GM12864 (cell line): ENCODE measurements at regions not wholly inside any gene's neighbourhood (a gene's known extent, or its start where the extent isn't known, plus 50 kb on each side); places are given as distances from the start of the nearest gene placed in this dataset.

Experiments
- DNase-seq: peaks from one replicate; pipeline ENCODE4 v3.0.0-alpha.2; 2011; ENCODE audit warnings: low read depth
- H3K4me3 ChIP-seq: 2 replicates; pipeline ENCODE4 v1.5.1; 2011; ENCODE audit warnings: mild to moderate bottlenecking, low read depth, low read length, control low read depth
- TF ChIP-seq, protein P1 (sequence below): IDR thresholded peaks from 2 replicates; pipeline ENCODE4 v1.5.1; 2011; ENCODE audit warnings: low read depth, mild to moderate bottlenecking, moderate library complexity, low read length, control low read depth, inconsistent platforms; ENCODE audit errors: missing control alignments

DNA sequence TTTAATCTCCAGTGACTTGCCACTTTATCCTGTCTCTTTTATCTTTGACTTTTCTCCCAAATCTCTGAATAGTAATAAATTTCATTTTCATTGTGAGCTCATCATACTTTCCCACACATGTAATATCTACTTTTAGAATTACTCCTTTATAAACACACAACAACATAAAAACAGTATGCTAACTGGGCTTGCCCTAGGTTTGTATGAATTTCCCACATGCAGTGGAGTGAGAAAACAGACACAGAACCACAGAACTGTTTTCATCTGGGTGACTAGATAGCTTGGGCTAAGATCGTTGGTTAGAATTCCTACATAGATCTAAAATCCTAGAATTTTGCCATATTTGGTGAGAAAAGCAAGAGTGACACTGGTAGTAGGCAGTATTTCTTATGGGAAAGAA, 409.5 kb downstream of the SPRY1 start:
- DNase-seq = no peak
- H3K4me3 ChIP-seq = no peak overlapping the region
- TF ChIP-seq, protein P1, sequence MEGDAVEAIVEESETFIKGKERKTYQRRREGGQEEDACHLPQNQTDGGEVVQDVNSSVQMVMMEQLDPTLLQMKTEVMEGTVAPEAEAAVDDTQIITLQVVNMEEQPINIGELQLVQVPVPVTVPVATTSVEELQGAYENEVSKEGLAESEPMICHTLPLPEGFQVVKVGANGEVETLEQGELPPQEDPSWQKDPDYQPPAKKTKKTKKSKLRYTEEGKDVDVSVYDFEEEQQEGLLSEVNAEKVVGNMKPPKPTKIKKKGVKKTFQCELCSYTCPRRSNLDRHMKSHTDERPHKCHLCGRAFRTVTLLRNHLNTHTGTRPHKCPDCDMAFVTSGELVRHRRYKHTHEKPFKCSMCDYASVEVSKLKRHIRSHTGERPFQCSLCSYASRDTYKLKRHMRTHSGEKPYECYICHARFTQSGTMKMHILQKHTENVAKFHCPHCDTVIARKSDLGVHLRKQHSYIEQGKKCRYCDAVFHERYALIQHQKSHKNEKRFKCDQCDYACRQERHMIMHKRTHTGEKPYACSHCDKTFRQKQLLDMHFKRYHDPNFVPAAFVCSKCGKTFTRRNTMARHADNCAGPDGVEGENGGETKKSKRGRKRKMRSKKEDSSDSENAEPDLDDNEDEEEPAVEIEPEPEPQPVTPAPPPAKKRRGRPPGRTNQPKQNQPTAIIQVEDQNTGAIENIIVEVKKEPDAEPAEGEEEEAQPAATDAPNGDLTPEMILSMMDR = no peak

DNA sequence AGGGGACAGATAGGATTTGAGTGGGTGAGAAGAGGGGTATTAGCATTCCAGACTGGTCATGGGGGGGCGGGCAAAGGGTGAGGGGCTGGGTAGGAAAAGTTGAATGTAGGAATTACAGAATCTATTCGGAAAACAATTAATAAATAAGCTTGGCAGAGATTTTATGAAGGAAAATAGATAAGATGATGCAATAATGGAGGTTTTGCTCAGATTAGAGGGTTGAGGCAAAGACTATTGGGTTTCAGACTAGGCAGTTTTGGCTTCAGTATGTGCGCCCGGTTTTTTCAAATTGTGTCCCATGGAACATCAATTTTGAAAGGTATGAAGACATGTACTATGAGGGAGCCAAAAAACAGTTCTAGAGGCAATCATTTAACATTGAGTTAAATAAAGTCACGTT, 410.6 kb downstream of the SPRY1 start:
- DNase-seq = no peak
- no peak overlapping the region for H3K4me3 ChIP-seq
- TF ChIP-seq, protein P1 = no peak

DNA sequence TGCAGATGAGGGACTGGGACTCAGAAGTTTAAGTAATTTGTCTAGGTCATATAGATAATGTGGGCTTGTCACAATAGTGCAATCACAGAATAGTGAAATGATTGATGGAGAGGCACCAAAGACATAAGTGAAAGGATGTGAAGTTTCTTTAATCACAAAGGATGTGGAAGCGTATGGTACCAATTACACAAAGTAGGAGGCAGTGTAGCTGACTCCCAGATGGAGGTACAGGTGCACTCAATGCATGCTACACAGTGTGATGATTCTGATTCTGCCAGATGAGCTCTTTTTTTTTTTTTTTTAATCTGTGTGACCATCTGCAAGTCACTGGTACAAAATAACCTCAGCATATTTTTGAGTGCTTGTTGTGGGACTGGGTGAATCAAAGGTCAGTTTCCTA, 411.3 kb downstream of the SPRY1 start:
- TF ChIP-seq, protein P1 = no peak
- no peak overlapping the region for H3K4me3 ChIP-seq
- DNase-seq = no peak

DNA sequence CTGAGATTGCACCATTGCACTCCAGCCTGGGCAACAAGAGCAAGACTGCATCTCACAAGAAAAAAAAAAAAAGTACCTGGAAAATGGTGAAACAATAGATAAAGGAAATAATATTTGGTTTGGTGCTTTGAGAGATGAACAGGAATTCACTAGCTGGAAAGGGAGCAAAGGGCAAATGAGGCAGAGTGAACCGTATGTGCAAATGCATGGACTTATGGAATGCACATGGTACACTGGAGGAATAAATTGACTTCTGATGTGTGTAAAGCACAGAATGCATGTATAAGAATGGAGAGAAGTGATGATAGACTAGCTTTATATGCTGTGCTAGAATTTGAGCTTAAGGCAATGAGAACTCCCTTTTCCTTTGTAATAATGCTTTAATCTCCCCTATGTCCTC, 413.3 kb downstream of the SPRY1 start:
- TF ChIP-seq, protein P1 = no peak
- DNase-seq = no peak
- no peak overlapping the region for H3K4me3 ChIP-seq

DNA sequence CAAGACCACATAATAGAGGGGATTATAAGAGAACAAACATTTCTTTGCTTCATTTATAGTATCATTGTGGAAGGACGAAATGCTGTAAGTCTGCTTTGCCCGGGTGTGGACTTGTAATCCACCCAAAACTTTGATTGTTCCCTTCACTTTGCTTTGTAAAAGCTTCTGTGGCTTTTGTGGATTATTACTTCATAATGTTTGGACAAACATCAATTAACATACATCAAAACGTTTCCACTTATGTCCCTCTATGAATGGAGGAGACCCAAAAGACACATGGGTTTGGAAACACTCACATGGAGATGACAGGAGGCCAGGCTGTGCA, 415.4 kb downstream of the SPRY1 start:
- H3K4me3 ChIP-seq = no peak overlapping the region
- DNase-seq = no peak

DNA sequence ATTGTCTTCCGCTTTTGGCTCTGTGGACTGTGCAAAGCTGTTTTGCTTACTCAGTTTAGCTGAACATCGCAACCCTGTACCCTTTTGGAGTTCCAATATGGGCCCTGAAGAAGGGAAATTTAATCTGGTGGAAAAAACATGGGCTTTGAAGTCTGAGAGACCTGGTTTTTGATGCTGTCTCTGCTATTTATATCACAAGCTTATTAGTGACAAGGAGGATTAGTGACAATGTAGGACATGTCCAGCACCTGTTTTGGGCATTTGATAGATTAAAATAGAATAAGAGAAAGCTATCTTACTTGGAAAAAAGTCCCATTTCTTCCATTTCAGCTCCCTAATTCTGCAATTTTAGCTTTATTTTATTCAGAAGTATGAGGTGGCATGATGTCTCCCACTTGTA, 417.3 kb downstream of the SPRY1 start:
- H3K4me3 ChIP-seq = no peak overlapping the region
- TF ChIP-seq, protein P1 = no peak
- no peak for DNase-seq

More for the DNA sequence above, 415.4 kb downstream of the SPRY1 start:
- TF ChIP-seq, protein P1 = no peak

DNA sequence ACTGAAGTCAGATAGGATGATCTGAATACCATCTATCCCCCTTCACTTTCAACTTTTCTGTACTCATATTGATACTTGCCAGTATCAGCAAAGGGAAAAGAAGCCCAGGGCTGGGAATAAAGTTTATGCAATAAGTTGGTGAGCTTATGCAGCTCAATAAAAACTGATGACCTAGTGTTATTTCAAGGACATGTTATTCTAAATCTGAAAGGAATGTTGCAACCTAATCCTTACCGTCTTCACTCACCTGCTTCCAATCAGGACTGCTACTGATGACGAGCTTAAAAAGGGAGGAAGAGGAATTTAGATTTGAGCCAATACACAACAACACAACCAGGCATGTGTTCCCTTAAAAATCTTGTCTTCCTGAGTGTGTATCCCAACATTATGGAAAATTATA, 419.9 kb downstream of the SPRY1 start:
- no peak overlapping the region for H3K4me3 ChIP-seq
- no peak for DNase-seq
- TF ChIP-seq, protein P1 = no peak
